HCT116 (cell line): ENCODE measurements at regions not wholly inside any gene's neighbourhood (a gene's known extent, or its start where the extent isn't known, plus 50 kb on each side); places are given as distances from the start of the nearest gene placed in this dataset.

Experiments
- ATAC-seq: fragments of 200-7000 bp; cut with Tn5 transposase; 2 replicates; pipeline ENCODE4 v1.9.1; 2020; ENCODE audit warnings: mild to moderate bottlenecking, moderate library complexity
- BruUV-seq: library from RNA; stranded (reverse); fragments of 400-500 nt; replicated peaks from 2 replicates; lab custom pipeline; 2021; lab: Mats Ljungman, UMichigan
- CTCF ChIA-PET: fragments of 300-600 bp; sonication (Branson Sonifier 250); formaldehyde crosslinking; loops from one replicate; lab custom pipeline; 2021; ENCODE audit warnings: antibody characterized with exemption; lab: Charles Lee
- POLR2A ChIA-PET: fragments of 300-600, 350-600 bp; sonication (Branson Sonifier 250); formaldehyde crosslinking; loops from one replicate; lab custom pipeline; 2021; ENCODE audit warnings: antibody characterized with exemption; lab: Charles Lee
- RAD21 ChIA-PET, 2 experiments: fragments of 300-600 bp; sonication (Branson Sonifier 250); formaldehyde crosslinking; loops; one replicate each; lab custom pipeline; 2023; ENCODE audit warnings: low total read pairs in 2 of 2; ENCODE audit not compliant: uncharacterized antibody in 2 of 2, unreplicated experiment in 2 of 2, low non-redundant PET in 1 of 2; lab: Charles Lee
- DNase-seq: peaks from one replicate; pipeline ENCODE4 v3.0.0-alpha.2; 2010; ENCODE audit warnings: low read depth, low spot score
- H2AFZ ChIP-seq: fragments of 200-600 bp; shearing (Covaris generic), sonication (generic); 2 replicates; pipeline ENCODE4 v1.6.1; 2017; ENCODE audit warnings: low read depth, mixed run types, mixed read lengths, antibody characterized with exemption, low read length; ENCODE audit not compliant: poor library complexity, severe bottlenecking
- H3K27ac ChIP-seq: 2 replicates; pipeline ENCODE4 v1.5.1; 2012; ENCODE audit warnings: low read depth, low read length
- H3K27me3 ChIP-seq: fragments of 200-600 bp; sonication (generic); 2 replicates; pipeline ENCODE4 v1.6.1; 2016; ENCODE audit warnings: mixed run types, low read length, mixed read lengths; ENCODE audit not compliant: insufficient read depth
- H3K36me3 ChIP-seq, 2 experiments: fragments of 200-500 bp in 1 of 2; fragments of 200-600 bp in 1 of 2; sonication (Bioruptor generic) in 1 of 2; sonication (generic) in 1 of 2; 2 replicates each; pipeline versions ENCODE4 v1.5.1 to v1.6.1; 2014 to 2016; ENCODE audit warnings: low read length in 2 of 2, inconsistent platforms in 1 of 2, mixed read lengths in 1 of 2, mixed run types in 1 of 2; ENCODE audit not compliant: insufficient read depth in 2 of 2, control insufficient read depth in 1 of 2
- H3K4me1 ChIP-seq, 2 experiments: fragments of 200-600 bp in 1 of 2; sonication (generic) in 1 of 2; 2 replicates each; pipeline versions ENCODE4 v1.5.1 to v1.6.1; 2012 to 2017; ENCODE audit warnings: low read length in 2 of 2, inconsistent platforms in 1 of 2, mild to moderate bottlenecking in 1 of 2, mixed read lengths in 1 of 2, mixed run types in 1 of 2, moderate library complexity in 1 of 2; ENCODE audit not compliant: insufficient read depth in 2 of 2, control insufficient read depth in 1 of 2
- H3K4me2 ChIP-seq: fragments of 200-600 bp; sonication (generic); 2 replicates; pipeline ENCODE4 v1.6.1; 2017; ENCODE audit warnings: mixed run types, low read length, mixed read lengths
- H3K4me3 ChIP-seq, 2 experiments: fragments of 200-600 bp in 1 of 2; sonication (generic) in 1 of 2; replicated peaks in 1 of 2; 2 replicates each; pipeline ENCODE4 v1.5.1; 2011 to 2016; ENCODE audit warnings: low read length in 2 of 2, control low read depth in 1 of 2, low read depth in 1 of 2, mild to moderate bottlenecking in 1 of 2, mixed read lengths in 1 of 2, mixed run types in 1 of 2
- H3K79me2 ChIP-seq: fragments of 200-600 bp; sonication (generic); 2 replicates; pipeline ENCODE4 v1.6.1; 2017; ENCODE audit warnings: mild to moderate bottlenecking, mixed run types, low read length, moderate library complexity, mixed read lengths; ENCODE audit not compliant: insufficient read depth
- H3K9ac ChIP-seq: fragments of 200-600 bp; sonication (generic); 2 replicates; pipeline ENCODE4 v1.6.1; 2016; ENCODE audit warnings: low read length, mixed read lengths
- H3K9me2 ChIP-seq: fragments of 200-600 bp; sonication (generic), shearing (Covaris generic); 2 replicates; pipeline ENCODE4 v1.6.1; 2017; ENCODE audit warnings: mixed run types, mild to moderate bottlenecking, moderate library complexity; ENCODE audit not compliant: insufficient read depth
- H3K9me3 ChIP-seq, 2 experiments: fragments of 200-500 bp in 1 of 2; fragments of 200-600 bp in 1 of 2; sonication (Bioruptor generic) in 1 of 2; sonication (generic) in 1 of 2; 2 replicates each; pipeline ENCODE4 v1.6.1; 2014 to 2017; ENCODE audit warnings: low read length in 2 of 2, mixed read lengths in 2 of 2, inconsistent platforms in 1 of 2, low read depth in 1 of 2, mild to moderate bottlenecking in 1 of 2, mixed run types in 1 of 2, moderate library complexity in 1 of 2; ENCODE audit not compliant: control insufficient read depth in 1 of 2, insufficient read depth in 1 of 2
- H4K20me1 ChIP-seq: fragments of 200-600 bp; sonication (generic), shearing (Covaris generic); 2 replicates; pipeline ENCODE4 v1.6.1; 2017; ENCODE audit warnings: mixed run types, mild to moderate bottlenecking, moderate library complexity; ENCODE audit not compliant: insufficient read depth
- CBX3 ChIP-seq: IDR thresholded peaks from 2 replicates; pipeline ENCODE4 v1.6.1; 2012; ENCODE audit warnings: low read depth
- CEBPB ChIP-seq: IDR thresholded peaks from 2 replicates; pipeline ENCODE4 v1.6.1; 2012; ENCODE audit warnings: low read depth
- EGR1 ChIP-seq: IDR thresholded peaks from 2 replicates; pipeline ENCODE4 v1.6.1; 2012; ENCODE audit warnings: low read depth
- EZH2 ChIP-seq: fragments of 200-600 bp; sonication (generic); IDR thresholded peaks from 2 replicates; pipeline ENCODE4 v1.6.1; 2017; ENCODE audit warnings: antibody characterized with exemption, mixed run types
- FOSL1 ChIP-seq: IDR thresholded peaks from 2 replicates; pipeline ENCODE4 v1.6.1; 2012; ENCODE audit warnings: low read depth
- MAX ChIP-seq: IDR thresholded peaks from 2 replicates; pipeline ENCODE4 v1.6.1; 2012
- POLR2AphosphoS5 ChIP-seq: IDR thresholded peaks from 2 replicates; pipeline ENCODE4 v1.6.1; 2011; ENCODE audit warnings: mild to moderate bottlenecking, low read depth, low read length, moderate library complexity
- RAD21 ChIP-seq: IDR thresholded peaks from 2 replicates; pipeline ENCODE4 v1.6.1; 2012; ENCODE audit warnings: low read depth, mild to moderate bottlenecking
- REST ChIP-seq: IDR thresholded peaks from 2 replicates; pipeline ENCODE4 v1.6.1; 2012; ENCODE audit warnings: low read depth
- SIN3A ChIP-seq: IDR thresholded peaks from 2 replicates; pipeline ENCODE4 v1.6.1; 2012; ENCODE audit warnings: low read depth
- SRF ChIP-seq: IDR thresholded peaks from 2 replicates; pipeline ENCODE4 v1.6.1; 2012; ENCODE audit warnings: low read depth
- TCF7L2 ChIP-seq: IDR thresholded peaks from 2 replicates; pipeline ENCODE4 v1.7.0; 2011; ENCODE audit warnings: borderline replicate concordance, inconsistent platforms; ENCODE audit not compliant: insufficient read depth, insufficient read length; ENCODE audit errors: extremely low read depth
- YY1 ChIP-seq: IDR thresholded peaks from 2 replicates; pipeline ENCODE4 v1.6.1; 2011; ENCODE audit warnings: low read length, low read depth, moderate library complexity, mild to moderate bottlenecking; ENCODE audit not compliant: insufficient replicate concordance; ENCODE audit errors: extremely low read depth
- ZFX ChIP-seq: fragments of 450-650 bp; IDR thresholded peaks from 2 replicates; pipeline ENCODE4 v1.6.1; 2017
- ZNF274 ChIP-seq: fragments of 200-500 bp; sonication (Bioruptor generic); IDR thresholded peaks from 2 replicates; pipeline ENCODE4 v1.6.1; 2014; ENCODE audit warnings: mild to moderate bottlenecking, low read depth, low read length, inconsistent platforms
- intact Hi-C: fragments of 100-400 bp; cut with micrococcal nuclease; formaldehyde crosslinking; loops from 2 replicates; pipeline ENCODE4 v1.10.0; 2022

- no peak for TF ChIP-seq REST
- no peak for TF ChIP-seq SRF
Measured at GRCh38 chr21:27076025-27076424, 109.1 kb upstream of the ADAMTS5 start (continued).

DNA sequence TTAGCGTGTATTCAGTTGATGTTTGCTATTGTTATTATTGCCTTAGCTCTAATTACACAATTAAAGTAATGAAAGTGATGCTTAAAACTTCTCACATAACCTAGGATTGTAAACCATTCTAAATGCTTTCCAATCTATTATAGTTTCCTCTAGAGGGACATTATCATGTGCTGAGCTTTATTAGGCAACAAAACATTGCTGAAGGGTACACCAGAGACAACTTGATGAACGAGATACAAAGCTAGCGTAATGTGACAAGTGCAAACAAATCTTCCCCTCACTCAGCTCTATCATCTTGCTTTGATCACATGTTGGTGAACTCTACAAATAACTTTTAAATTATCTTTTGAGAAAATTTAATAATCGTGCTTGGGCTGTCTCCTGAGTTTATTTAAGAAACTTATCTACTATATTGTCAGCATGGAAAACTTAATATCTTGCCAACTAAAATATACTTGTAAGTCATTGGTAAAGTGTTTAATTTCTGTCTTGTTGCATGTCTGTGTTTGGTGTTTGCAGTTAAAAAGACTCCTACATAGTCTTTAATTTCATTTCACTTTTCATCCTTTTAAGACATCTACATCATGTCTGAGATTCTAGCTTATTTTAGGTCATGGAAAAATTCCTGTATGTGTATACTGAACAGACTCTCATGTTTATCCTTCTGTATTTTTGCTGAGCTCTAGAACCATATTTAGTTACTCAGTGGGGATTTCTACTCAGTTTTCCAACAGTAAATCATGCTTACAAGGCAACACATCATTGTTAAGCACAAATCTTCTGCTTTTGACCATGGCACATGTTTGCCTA lies 104.2 kb upstream of the ADAMTS5 start:
- Histone ChIP-seq H4K20me1 (no peaks in the 10 kb centered on the region), H3K4me1 (no peaks in the 10 kb centered on the region), H3K4me2 (no peak overlapping the region), H3K9ac (no peak overlapping the region), H3K36me3 (no peaks in the 10 kb centered on the region), H2AFZ (no peak overlapping the region), H3K79me2 (no peaks in the 10 kb centered on the region), H3K27ac (no peak overlapping the region), H3K9me2 (no peaks in the 10 kb centered on the region), H3K9me3 (peaks cover 5 to 28% of the 10 kb centered on the region in 2 experiments; a peak in 3 of 4 replicates), H3K27me3 (no peaks in the 10 kb centered on the region), H3K4me3 (no peak overlapping the region)
- DNase-seq (no peak), ATAC-seq (no peak)
- intact Hi-C loops: no loop called here
- TF ChIP-seq FOSL1 (no peak), TCF7L2 (no peak), CEBPB (no peak), EGR1 (no peak), SIN3A (no peak), YY1 (no peak), REST (no peak), SRF (no peak), RAD21 (no peak), ZFX (no peak), CBX3 (no peak), POLR2AphosphoS5 (no peak), EZH2 (no peak), ZNF274 (no peak), MAX (no peak)
- POLR2A ChIA-PET: no interaction called here
- CTCF ChIA-PET: no interaction called here
- RAD21 ChIA-PET: no interaction called here
- BruUV-seq: no TSS peak
